WTC11 (cell line): ENCODE measurements at regions not wholly inside any gene's neighbourhood (a gene's known extent, or its start where the extent isn't known, plus 50 kb on each side); places are given as distances from the start of the nearest gene placed in this dataset.

Experiments
- HMGXB4 ChIP-seq: sonication (generic); formaldehyde crosslinking; IDR thresholded peaks from 2 replicates; pipeline ENCODE4 v1.8.1; 2023; ENCODE audit warnings: mild to moderate bottlenecking, moderate library complexity, missing genetic modification reagents
- TF ChIP-seq, protein P1 (sequence below): sonication (generic); formaldehyde crosslinking; IDR thresholded peaks from 2 replicates; pipeline ENCODE4 v1.8.0; 2022; ENCODE audit warnings: mild to moderate bottlenecking, missing genetic modification reagents

DNA sequence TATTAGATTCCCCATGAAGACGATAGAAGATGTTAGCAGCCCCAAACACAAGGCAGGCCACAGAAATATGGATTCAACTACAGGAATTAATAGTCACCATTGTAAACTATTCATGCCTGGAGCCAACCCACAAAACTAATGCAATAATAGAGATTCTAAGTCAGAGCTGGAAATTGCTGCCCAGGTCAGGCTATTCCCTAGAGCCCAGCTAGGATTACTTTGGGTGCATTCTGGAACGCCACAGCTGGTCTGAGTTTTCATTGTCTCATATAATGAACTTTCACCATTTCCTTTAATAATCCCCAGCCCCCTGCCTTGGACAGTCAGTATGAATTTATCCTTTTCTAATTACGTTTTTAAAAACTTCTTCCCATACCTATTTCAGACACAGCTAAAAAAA is 252.6 kb downstream of the PAPSS1 start:
- no peak for TF ChIP-seq HMGXB4 (CRISPR knock-in tag)
- TF ChIP-seq, protein P1, sequence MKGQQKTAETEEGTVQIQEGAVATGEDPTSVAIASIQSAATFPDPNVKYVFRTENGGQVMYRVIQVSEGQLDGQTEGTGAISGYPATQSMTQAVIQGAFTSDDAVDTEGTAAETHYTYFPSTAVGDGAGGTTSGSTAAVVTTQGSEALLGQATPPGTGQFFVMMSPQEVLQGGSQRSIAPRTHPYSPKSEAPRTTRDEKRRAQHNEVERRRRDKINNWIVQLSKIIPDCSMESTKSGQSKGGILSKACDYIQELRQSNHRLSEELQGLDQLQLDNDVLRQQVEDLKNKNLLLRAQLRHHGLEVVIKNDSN (CRISPR knock-in tag): no peak
